HEK293 (cell line): ENCODE measurements at regions not wholly inside any gene's neighbourhood (a gene's known extent, or its start where the extent isn't known, plus 50 kb on each side); places are given as distances from the start of the nearest gene placed in this dataset.

ENCODE experiments used
- CTCF ChIA-PET: fragments of 350-600 bp; formaldehyde crosslinking; extraction: SDS; loops from one replicate; lab custom pipeline; 2021; ENCODE audit warnings: antibody characterized with exemption; lab: Yijun Ruan, JAX
- POLR2A ChIA-PET: fragments of 300-600 bp; formaldehyde crosslinking; extraction: SDS; loops from one replicate; lab custom pipeline; 2020; ENCODE audit warnings: antibody characterized with exemption, inconsistent platforms; lab: Yijun Ruan, JAX
- H3K27ac ChIP-seq: fragments of 200-500 bp; sonication (Bioruptor generic); 2 replicates; pipeline ENCODE4 v1.5.1; 2014; ENCODE audit warnings: low read depth, low read length, control low read depth, inconsistent platforms; ENCODE audit errors: extremely low read depth
- H3K36me3 ChIP-seq, 2 experiments: fragments of 200-500 bp in 1 of 2; sonication (Bioruptor generic) in 1 of 2; 1 replicate in 1 of 2; 2 replicates in 1 of 2; pipeline ENCODE4 v1.5.1; 2014 to 2017; ENCODE audit warnings: inconsistent platforms in 2 of 2, low read length in 2 of 2; ENCODE audit not compliant: control insufficient read depth in 2 of 2, insufficient read depth in 1 of 2
- H3K4me1 ChIP-seq: fragments of 200-500 bp; sonication (Bioruptor generic); 2 replicates; pipeline ENCODE4 v1.5.1; 2014; ENCODE audit warnings: mild to moderate bottlenecking, low read length, inconsistent platforms; ENCODE audit not compliant: control insufficient read depth, insufficient read depth
- H3K4me3 ChIP-seq: 2 replicates; pipeline ENCODE4 v1.5.1; 2011; ENCODE audit warnings: low read depth, mild to moderate bottlenecking, control low read depth, low read length, moderate library complexity
- H3K9me3 ChIP-seq: fragments of 200-500 bp; sonication (Bioruptor generic); 2 replicates; pipeline ENCODE4 v1.5.1; 2014; ENCODE audit warnings: low read depth, low read length, inconsistent platforms; ENCODE audit not compliant: control insufficient read depth, insufficient read depth
- HIC1 ChIP-seq: fragments of 450-650 bp; formaldehyde crosslinking; IDR thresholded peaks from 2 replicates; pipeline ENCODE4 v1.5.1; 2016; ENCODE audit warnings: missing biosample characterization, missing genetic modification characterization
- HOXC10 ChIP-seq: sonication (generic); formaldehyde crosslinking; IDR thresholded peaks from 2 replicates; pipeline ENCODE4 v1.8.1; 2023; ENCODE audit warnings: mild to moderate bottlenecking, missing genetic modification reagents
- MZF1 ChIP-seq: fragments of 450-650 bp; formaldehyde crosslinking; IDR thresholded peaks from 2 replicates; pipeline ENCODE4 v1.5.1; 2017; ENCODE audit warnings: missing biosample characterization, missing genetic modification characterization, borderline replicate concordance
- ZFP41 ChIP-seq: fragments of 450-650 bp; formaldehyde crosslinking; IDR thresholded peaks from 2 replicates; pipeline ENCODE4 v1.5.1; 2016; ENCODE audit warnings: missing biosample characterization, missing genetic modification characterization, borderline replicate concordance
- ZNF10 ChIP-seq: fragments of 450-650 bp; formaldehyde crosslinking; IDR thresholded peaks from 2 replicates; pipeline ENCODE4 v1.5.1; 2017; ENCODE audit warnings: missing biosample characterization, missing genetic modification characterization
- ZNF133 ChIP-seq: fragments of 450-650 bp; formaldehyde crosslinking; IDR thresholded peaks from 2 replicates; pipeline ENCODE4 v1.5.1; 2016; ENCODE audit warnings: missing biosample characterization, missing genetic modification characterization
- ZNF184 ChIP-seq: fragments of 450-650 bp; IDR thresholded peaks from 2 replicates; pipeline ENCODE4 v1.5.1; 2018; ENCODE audit warnings: missing biosample characterization, mild to moderate bottlenecking, missing genetic modification characterization
- ZNF221 ChIP-seq: fragments of 450-650 bp; formaldehyde crosslinking; IDR thresholded peaks from 2 replicates; pipeline ENCODE4 v1.5.1; 2017; ENCODE audit warnings: missing biosample characterization, missing genetic modification characterization, borderline replicate concordance
- ZNF362 ChIP-seq: fragments of 450-650 bp; formaldehyde crosslinking; IDR thresholded peaks from 2 replicates; pipeline ENCODE4 v1.5.1; 2016; ENCODE audit warnings: missing biosample characterization, missing genetic modification characterization
- ZNF548 ChIP-seq: fragments of 450-650 bp; formaldehyde crosslinking; IDR thresholded peaks from 2 replicates; pipeline ENCODE4 v1.5.1; 2016; ENCODE audit warnings: missing biosample characterization, missing genetic modification characterization
- ZNF580 ChIP-seq: fragments of 450-650 bp; formaldehyde crosslinking; IDR thresholded peaks from 2 replicates; pipeline ENCODE4 v1.5.1; 2016; ENCODE audit warnings: missing biosample characterization, missing genetic modification characterization
- ZNF585B ChIP-seq: fragments of 450-650 bp; formaldehyde crosslinking; IDR thresholded peaks from 2 replicates; pipeline ENCODE4 v1.5.1; 2016; ENCODE audit warnings: missing biosample characterization, missing genetic modification characterization
- ZNF654 ChIP-seq: fragments of 450-650 bp; formaldehyde crosslinking; IDR thresholded peaks from 2 replicates; pipeline ENCODE4 v1.5.1; 2016; ENCODE audit warnings: low read depth, missing biosample characterization, missing genetic modification characterization
- ZNF658 ChIP-seq: fragments of 450-650 bp; formaldehyde crosslinking; IDR thresholded peaks from 2 replicates; pipeline ENCODE4; 2016; ENCODE audit warnings: missing biosample characterization, missing genetic modification characterization
- ZNF692 ChIP-seq: fragments of 450-650 bp; formaldehyde crosslinking; IDR thresholded peaks from 2 replicates; pipeline ENCODE4 v1.5.1; 2016; ENCODE audit warnings: missing biosample characterization, missing genetic modification characterization
- ZNF747 ChIP-seq: fragments of 450-650 bp; formaldehyde crosslinking; IDR thresholded peaks from 2 replicates; pipeline ENCODE4 v1.5.1; 2016; ENCODE audit warnings: missing biosample characterization, missing genetic modification characterization
- ZNF76 ChIP-seq: fragments of 450-650 bp; formaldehyde crosslinking; IDR thresholded peaks from 2 replicates; pipeline ENCODE4; 2016; ENCODE audit warnings: low read depth, missing biosample characterization, missing genetic modification characterization, borderline replicate concordance
- ZNF837 ChIP-seq: fragments of 450-650 bp; formaldehyde crosslinking; IDR thresholded peaks from 2 replicates; pipeline ENCODE4 v1.5.1; 2016; ENCODE audit warnings: missing biosample characterization, missing genetic modification characterization
- TF ChIP-seq, protein P1 (sequence below): fragments of 450-650 bp; formaldehyde crosslinking; IDR thresholded peaks from 2 replicates; pipeline ENCODE4 v1.5.0; 2017; ENCODE audit warnings: missing biosample characterization, missing genetic modification characterization, borderline replicate concordance
- TF ChIP-seq, protein P2 (sequence below): fragments of 450-650 bp; formaldehyde crosslinking; IDR thresholded peaks from 2 replicates; pipeline ENCODE4 v1.5.1; 2017; ENCODE audit warnings: missing biosample characterization, missing genetic modification characterization
- TF ChIP-seq, protein P3 (sequence below): fragments of 450-650 bp; formaldehyde crosslinking; IDR thresholded peaks from 2 replicates; pipeline ENCODE4 v1.5.1; 2016; ENCODE audit warnings: missing biosample characterization, missing genetic modification characterization

GRCh38 chr7:34501156-34501555 is 156.9 kb upstream of the NPSR1 start:
- no peaks in the 10 kb centered on the region for H3K36me3 ChIP-seq
- TF ChIP-seq ZNF580 (tag by site-specific recombination) (no peak), ZNF585B (tag by site-specific recombination) (no peak), ZNF10 (tag by site-specific recombination) (no peak), ZNF692 (tag by site-specific recombination) (no peak), ZNF76 (no peak), ZNF548 (tag by site-specific recombination) (no peak), ZNF184 (tag by site-specific recombination) (no peak), ZNF837 (no peak), ZNF658 (tag by site-specific recombination) (no peak), HOXC10 (CRISPR knock-in tag) (no peak)
- TF ChIP-seq, protein P1, sequence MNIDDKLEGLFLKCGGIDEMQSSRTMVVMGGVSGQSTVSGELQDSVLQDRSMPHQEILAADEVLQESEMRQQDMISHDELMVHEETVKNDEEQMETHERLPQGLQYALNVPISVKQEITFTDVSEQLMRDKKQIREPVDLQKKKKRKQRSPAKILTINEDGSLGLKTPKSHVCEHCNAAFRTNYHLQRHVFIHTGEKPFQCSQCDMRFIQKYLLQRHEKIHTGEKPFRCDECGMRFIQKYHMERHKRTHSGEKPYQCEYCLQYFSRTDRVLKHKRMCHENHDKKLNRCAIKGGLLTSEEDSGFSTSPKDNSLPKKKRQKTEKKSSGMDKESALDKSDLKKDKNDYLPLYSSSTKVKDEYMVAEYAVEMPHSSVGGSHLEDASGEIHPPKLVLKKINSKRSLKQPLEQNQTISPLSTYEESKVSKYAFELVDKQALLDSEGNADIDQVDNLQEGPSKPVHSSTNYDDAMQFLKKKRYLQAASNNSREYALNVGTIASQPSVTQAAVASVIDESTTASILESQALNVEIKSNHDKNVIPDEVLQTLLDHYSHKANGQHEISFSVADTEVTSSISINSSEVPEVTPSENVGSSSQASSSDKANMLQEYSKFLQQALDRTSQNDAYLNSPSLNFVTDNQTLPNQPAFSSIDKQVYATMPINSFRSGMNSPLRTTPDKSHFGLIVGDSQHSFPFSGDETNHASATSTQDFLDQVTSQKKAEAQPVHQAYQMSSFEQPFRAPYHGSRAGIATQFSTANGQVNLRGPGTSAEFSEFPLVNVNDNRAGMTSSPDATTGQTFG (tag by site-specific recombination): no peak
- POLR2A ChIA-PET: no interaction called here
- no peaks in the 10 kb centered on the region for H3K4me1 ChIP-seq
- H3K4me3 ChIP-seq: no peak overlapping the region
- CTCF ChIA-PET: interaction anchor here (0.5 kb wide), 1 partner anchor 83 kb away, joined by 4 read pairs; no protein-coding TSS in a partner anchor
- no peak overlapping the region for H3K27ac ChIP-seq
- H3K9me3 ChIP-seq: no peaks in the 10 kb centered on the region

DNA sequence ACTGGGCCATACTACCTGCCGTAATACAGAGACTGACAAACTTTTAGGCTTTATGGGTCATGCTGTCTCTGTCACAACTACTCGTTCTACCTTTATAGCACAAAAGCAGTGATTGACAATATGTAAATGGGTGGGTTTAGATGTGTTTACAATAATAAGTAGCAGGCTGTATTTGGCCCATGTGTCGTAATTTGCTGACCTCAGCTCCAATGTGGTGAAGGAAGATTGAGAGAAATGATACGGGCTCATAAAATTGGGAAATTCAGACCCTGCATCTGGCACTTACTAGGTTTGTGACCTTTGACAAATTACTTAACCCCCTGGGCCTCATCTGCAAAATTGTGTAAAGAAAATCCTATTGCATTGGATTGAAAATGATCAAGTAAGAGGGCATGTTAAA is 150.8 kb upstream of the NPSR1 start:
- H3K36me3 ChIP-seq: no peaks in the 10 kb centered on the region
- H3K27ac ChIP-seq: no peak overlapping the region
- no peak overlapping the region for H3K4me3 ChIP-seq
- H3K4me1 ChIP-seq: no peaks in the 10 kb centered on the region
- POLR2A ChIA-PET: no interaction called here
- CTCF ChIA-PET: no interaction called here
- H3K9me3 ChIP-seq: no peaks in the 10 kb centered on the region
- TF ChIP-seq ZNF747 (tag by site-specific recombination): no peak
- no peak for TF ChIP-seq ZNF654
- no peak for TF ChIP-seq ZFP41
- TF ChIP-seq HIC1 (tag by site-specific recombination): no peak
- TF ChIP-seq, protein P2, sequence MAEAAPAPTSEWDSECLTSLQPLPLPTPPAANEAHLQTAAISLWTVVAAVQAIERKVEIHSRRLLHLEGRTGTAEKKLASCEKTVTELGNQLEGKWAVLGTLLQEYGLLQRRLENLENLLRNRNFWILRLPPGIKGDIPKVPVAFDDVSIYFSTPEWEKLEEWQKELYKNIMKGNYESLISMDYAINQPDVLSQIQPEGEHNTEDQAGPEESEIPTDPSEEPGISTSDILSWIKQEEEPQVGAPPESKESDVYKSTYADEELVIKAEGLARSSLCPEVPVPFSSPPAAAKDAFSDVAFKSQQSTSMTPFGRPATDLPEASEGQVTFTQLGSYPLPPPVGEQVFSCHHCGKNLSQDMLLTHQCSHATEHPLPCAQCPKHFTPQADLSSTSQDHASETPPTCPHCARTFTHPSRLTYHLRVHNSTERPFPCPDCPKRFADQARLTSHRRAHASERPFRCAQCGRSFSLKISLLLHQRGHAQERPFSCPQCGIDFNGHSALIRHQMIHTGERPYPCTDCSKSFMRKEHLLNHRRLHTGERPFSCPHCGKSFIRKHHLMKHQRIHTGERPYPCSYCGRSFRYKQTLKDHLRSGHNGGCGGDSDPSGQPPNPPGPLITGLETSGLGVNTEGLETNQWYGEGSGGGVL (tag by site-specific recombination): no peak
- TF ChIP-seq ZNF362 (tag by site-specific recombination): no peak
- no peak for TF ChIP-seq ZNF133 (tag by site-specific recombination)
- TF ChIP-seq, protein P3, sequence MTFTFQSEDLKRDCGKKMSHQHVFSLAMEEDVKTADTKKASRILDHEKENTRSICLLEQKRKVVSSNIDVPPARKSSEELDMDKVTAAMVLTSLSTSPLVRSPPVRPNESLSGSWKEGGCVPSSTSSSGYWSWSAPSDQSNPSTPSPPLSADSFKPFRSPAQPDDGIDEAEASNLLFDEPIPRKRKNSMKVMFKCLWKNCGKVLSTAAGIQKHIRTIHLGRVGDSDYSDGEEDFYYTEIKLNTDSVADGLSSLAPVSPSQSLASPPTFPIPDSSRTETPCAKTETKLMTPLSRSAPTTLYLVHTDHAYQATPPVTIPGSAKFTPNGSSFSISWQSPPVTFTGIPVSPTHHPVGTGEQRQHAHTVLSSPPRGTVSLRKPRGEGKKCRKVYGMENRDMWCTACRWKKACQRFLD: no peak
- no peak for TF ChIP-seq ZNF221 (tag by site-specific recombination)
- TF ChIP-seq MZF1 (tag by site-specific recombination): no peak
